Endodermal cell (in vitro differentiated cells): ENCODE measurements at regions not wholly inside any gene's neighbourhood (a gene's known extent, or its start where the extent isn't known, plus 50 kb on each side); places are given as distances from the start of the nearest gene placed in this dataset.

ENCODE experiments used
- DNase-seq: peaks from one replicate; pipeline ENCODE4 v3.0.0-alpha.2; 2017
- H3K27ac ChIP-seq: 2 replicates; pipeline ENCODE4 v1.5.1; 2013; ENCODE audit warnings: mild to moderate bottlenecking, low read depth, low read length, moderate library complexity
- H3K27me3 ChIP-seq: 2 replicates; pipeline ENCODE4 v1.6.1; 2013; ENCODE audit warnings: mild to moderate bottlenecking, low read length, moderate library complexity; ENCODE audit not compliant: insufficient read depth, control insufficient read depth, poor library complexity, severe bottlenecking
- H3K36me3 ChIP-seq: 2 replicates; pipeline ENCODE4 v1.7.0; 2013; ENCODE audit warnings: mild to moderate bottlenecking, low read length, moderate library complexity; ENCODE audit not compliant: control insufficient read depth, insufficient read depth
- H3K4me1 ChIP-seq: one replicate; pipeline ENCODE4 v1.7.0; 2013; ENCODE audit warnings: low read length; ENCODE audit not compliant: control insufficient read depth, insufficient read depth
- H3K4me3 ChIP-seq: 2 replicates; pipeline ENCODE4 v1.5.1; 2013; ENCODE audit warnings: mild to moderate bottlenecking, low read length, moderate library complexity
- H3K9ac ChIP-seq: 2 replicates; pipeline ENCODE4 v1.6.1; 2013; ENCODE audit warnings: mild to moderate bottlenecking, low read length, moderate library complexity; ENCODE audit not compliant: poor library complexity, severe bottlenecking; ENCODE audit errors: extremely low read depth
- H3K9me3 ChIP-seq: 2 replicates; pipeline ENCODE4 v1.6.1; 2013; ENCODE audit warnings: mild to moderate bottlenecking, low read length, moderate library complexity; ENCODE audit not compliant: control insufficient read depth
- H3K27ac Mint-ChIP-seq: 2 replicates; pipeline ENCODE4 v1.8.0; 2020; ENCODE audit warnings: mixed read lengths
- H3K27me3 Mint-ChIP-seq: 2 replicates; pipeline ENCODE4 v1.8.0; 2021; ENCODE audit warnings: mild to moderate bottlenecking, mixed read lengths; ENCODE audit not compliant: insufficient read depth
- H3K36me3 Mint-ChIP-seq: 2 replicates; pipeline ENCODE4 v1.8.0; 2020; ENCODE audit warnings: low read depth, mixed read lengths
- H3K4me1 Mint-ChIP-seq: 2 replicates; pipeline ENCODE4 v1.8.0; 2020; ENCODE audit warnings: mixed read lengths
- H3K4me3 Mint-ChIP-seq: 2 replicates; pipeline ENCODE4 v1.8.0; 2020; ENCODE audit warnings: mild to moderate bottlenecking, moderate library complexity, mixed read lengths
- H3K9me3 Mint-ChIP-seq: 2 replicates; pipeline ENCODE4 v1.8.0; 2020; ENCODE audit warnings: mild to moderate bottlenecking, mixed read lengths
- CTCF ChIP-seq: fragments of 200-600 bp; sonication (generic); conservative IDR thresholded peaks from 2 replicates; pipeline ENCODE4 v1.5.0; 2021; ENCODE audit warnings: antibody characterized with exemption, mild to moderate bottlenecking
- WGBS, 2 experiments: methylation state at CpG; one replicate each; pipeline versions ENCODE4 v1.1.5 to v1.1.7; 2013; ENCODE audit warnings: missing lambda C conversion rate in 2 of 2, mixed read lengths in 1 of 2; ENCODE audit not compliant: insufficient coverage in 1 of 2, insufficient read length in 1 of 2; 5-methylcytosine and 5-hydroxymethylcytosine counted together

GRCh38 chr10:36367362-36367761 is 725.3 kb upstream of the FZD8 start:
- DNase-seq, result no peak
- Mint-ChIP-seq H3K9me3 (no peaks in the 10 kb centered on the region), H3K4me3 (no peak overlapping the region), H3K27me3 (no peaks in the 10 kb centered on the region), H3K4me1 (no peaks in the 10 kb centered on the region), H3K27ac (no peak overlapping the region), H3K36me3 (no peaks in the 10 kb centered on the region)
- no peak for TF ChIP-seq CTCF
- H3K4me3 ChIP-seq, result no peak overlapping the region
- no peaks in the 10 kb centered on the region for H3K4me1 ChIP-seq
- 83 to 85% methylated on average over 1 to 2 of the region's 3 CpGs for WGBS, 2 experiments
- no peak overlapping the region for H3K27ac ChIP-seq
- H3K9me3 ChIP-seq, result no peaks in the 10 kb centered on the region
- no peaks in the 10 kb centered on the region for H3K36me3 ChIP-seq
- H3K9ac ChIP-seq, result no peak overlapping the region
- no peaks in the 10 kb centered on the region for H3K27me3 ChIP-seq

- H3K27me3 Mint-ChIP-seq, result no peaks in the 10 kb centered on the region
- Histone ChIP-seq H3K27me3 (no peaks in the 10 kb centered on the region), H3K9ac (no peak overlapping the region), H3K36me3 (no peaks in the 10 kb centered on the region), H3K9me3 (no peaks in the 10 kb centered on the region), H3K27ac (no peak overlapping the region), H3K4me1 (no peaks in the 10 kb centered on the region), H3K4me3 (no peak overlapping the region)
- no peak overlapping the region for H3K4me3 Mint-ChIP-seq
- no peaks in the 10 kb centered on the region for H3K36me3 Mint-ChIP-seq
- no peak for DNase-seq
- no peak for TF ChIP-seq CTCF
- H3K27ac Mint-ChIP-seq, result no peak overlapping the region
- H3K9me3 Mint-ChIP-seq, result no peaks in the 10 kb centered on the region
- peaks cover 2% of the 10 kb centered on the region for H3K4me1 Mint-ChIP-seq
These were observed 724.7 kb upstream of the FZD8 start for GRCh38 chr10:36366843-36367242.

GRCh38 chr10:36366065-36366464 is 724.0 kb upstream of the FZD8 start:
- TF ChIP-seq CTCF, result no peak
- Histone ChIP-seq H3K27ac (no peak overlapping the region), H3K9me3 (no peaks in the 10 kb centered on the region), H3K4me1 (no peaks in the 10 kb centered on the region), H3K4me3 (no peak overlapping the region), H3K9ac (no peak overlapping the region), H3K36me3 (no peaks in the 10 kb centered on the region), H3K27me3 (no peaks in the 10 kb centered on the region)
- DNase-seq, result no peak
- Mint-ChIP-seq H3K27me3 (no peaks in the 10 kb centered on the region), H3K4me1 (peaks cover 2% of the 10 kb centered on the region), H3K36me3 (no peaks in the 10 kb centered on the region), H3K27ac (no peak overlapping the region), H3K4me3 (no peak overlapping the region), H3K9me3 (no peaks in the 10 kb centered on the region)
- WGBS, 2 experiments, result 91 to 92% methylated on average over 1 to 2 of the region's 2 CpGs
